Activated CD4-positive, alpha-beta T cell treated with anti-CD3 and anti-CD28 coated beads, Interleukin-2, Interleukin-4, amounts not matched to agents 100 ng/mL and 50 ng/mL, durations not matched to agents 16 hours and 8 hours (primary cell): ENCODE measurements at regions not wholly inside any gene's neighbourhood (a gene's known extent, or its start where the extent isn't known, plus 50 kb on each side); places are given as distances from the start of the nearest gene placed in this dataset.

ENCODE experiments used
- DNase-seq: peaks from one replicate; pipeline ENCODE4 v3.0.0-alpha.2; 2020; ENCODE audit warnings: low spot score

GRCh38 chr3:69535613-69536012 lies 149.7 kb upstream of the FRMD4B start:
- DNase-seq, result no peak

- no peak for DNase-seq
These were observed 146.8 kb upstream of the FRMD4B start for GRCh38 chr3:69532547-69533224.

- no peak for DNase-seq
These were observed 146.0 kb upstream of the FRMD4B start for GRCh38 chr3:69531576-69532546.

GRCh38 chr3:69530554-69530953 lies 144.7 kb upstream of the FRMD4B start:
- no peak for DNase-seq

GRCh38 chr3:69527498-69527897 lies 141.6 kb upstream of the FRMD4B start:
- no peak for DNase-seq

- DNase-seq, result no peak
These were observed 138.9 kb upstream of the FRMD4B start for GRCh38 chr3:69524816-69525215.

GRCh38 chr3:69521286-69521685 lies 135.4 kb upstream of the FRMD4B start:
- DNase-seq, result no peak

- DNase-seq, result no peak
These were observed 125.5 kb upstream of the FRMD4B start for GRCh38 chr3:69511361-69511760.

GRCh38 chr3:69510481-69511030 lies 124.7 kb upstream of the FRMD4B start:
- DNase-seq, result no peak

GRCh38 chr3:69509288-69509687 lies 123.4 kb upstream of the FRMD4B start:
- no peak for DNase-seq

- DNase-seq, result no peak
These were observed 120.0 kb upstream of the FRMD4B start for GRCh38 chr3:69505770-69506407.

GRCh38 chr3:69504232-69504631 lies 118.3 kb upstream of the FRMD4B start:
- DNase-seq, result no peak

- no peak for DNase-seq
These were observed 114.7 kb upstream of the FRMD4B start for GRCh38 chr3:69500604-69501003.

- no peak for DNase-seq
These were observed 114.1 kb upstream of the FRMD4B start for GRCh38 chr3:69499899-69500421.

GRCh38 chr3:69499422-69499821 lies 113.5 kb upstream of the FRMD4B start:
- no peak for DNase-seq

- DNase-seq, result no peak
These were observed 111.0 kb upstream of the FRMD4B start for GRCh38 chr3:69496856-69497255.

- no peak for DNase-seq
These were observed 108.3 kb upstream of the FRMD4B start for GRCh38 chr3:69494185-69494584.

GRCh38 chr3:69493157-69493556 lies 107.3 kb upstream of the FRMD4B start:
- no peak for DNase-seq

- DNase-seq, result no peak
These were observed 106.1 kb upstream of the FRMD4B start for GRCh38 chr3:69491975-69492374.

GRCh38 chr3:69490971-69491370 lies 105.1 kb upstream of the FRMD4B start:
- DNase-seq, result no peak

GRCh38 chr3:69490235-69490634 lies 104.3 kb upstream of the FRMD4B start:
- DNase-seq, result no peak

GRCh38 chr3:69488026-69488425 lies 102.1 kb upstream of the FRMD4B start:
- DNase-seq, result no peak
